RWPE2 (cell line): ENCODE measurements at regions not wholly inside any gene's neighbourhood (a gene's known extent, or its start where the extent isn't known, plus 50 kb on each side); places are given as distances from the start of the nearest gene placed in this dataset.
"Not testable (repeated sequence)": the region's sequence is repeated elsewhere in the genome, so short reads cannot be mapped to it uniquely, and the experiment has no call there.

Experiments used
- ATAC-seq: fragments of 200-7000 bp; cut with Tn5 transposase; 3 replicates; pipeline ENCODE4 v1.9.1; 2021; ENCODE audit warnings: low read depth
- DNase-seq: peaks from one replicate; pipeline ENCODE4 v3.0.0-alpha.2; 2020; ENCODE audit warnings: low spot score
- H3K27ac ChIP-seq: fragments of 450-650 bp; 2 replicates; pipeline ENCODE4 v1.5.1; 2017; ENCODE audit warnings: mild to moderate bottlenecking; ENCODE audit not compliant: poor library complexity, severe bottlenecking
- H3K27me3 ChIP-seq: fragments of 250-450 bp; sonication (Bioruptor Pico); 2 replicates; pipeline ENCODE4 v1.5.1; 2021; ENCODE audit warnings: mild to moderate bottlenecking, moderate library complexity; ENCODE audit not compliant: insufficient read depth, poor library complexity, severe bottlenecking
- H3K36me3 ChIP-seq: fragments of 250-450 bp; sonication (Bioruptor Pico); 2 replicates; pipeline ENCODE4 v1.5.1; 2020; ENCODE audit warnings: low read depth, mild to moderate bottlenecking, moderate library complexity
- H3K4me1 ChIP-seq: fragments of 250-450 bp; sonication (Bioruptor Pico); 2 replicates; pipeline ENCODE4 v1.5.1; 2021; ENCODE audit warnings: mild to moderate bottlenecking, moderate library complexity; ENCODE audit not compliant: insufficient read depth, poor library complexity, severe bottlenecking
- H3K4me3 ChIP-seq: fragments of 250-450 bp; sonication (Bioruptor Pico); 2 replicates; pipeline ENCODE4 v1.5.1; 2021; ENCODE audit warnings: mild to moderate bottlenecking, moderate library complexity; ENCODE audit not compliant: severe bottlenecking
- H3K9me3 ChIP-seq: fragments of 250-450 bp; sonication (Bioruptor Pico); 2 replicates; pipeline ENCODE4 v1.5.1; 2021; ENCODE audit warnings: mild to moderate bottlenecking, moderate library complexity; ENCODE audit not compliant: severe bottlenecking
- TF ChIP-seq, protein P1 (sequence below): fragments of 450-650 bp; IDR thresholded peaks from one replicate; pipeline ENCODE4 v1.5.1; 2017; ENCODE audit warnings: mild to moderate bottlenecking, moderate library complexity; ENCODE audit not compliant: poor library complexity, severe bottlenecking

DNA sequence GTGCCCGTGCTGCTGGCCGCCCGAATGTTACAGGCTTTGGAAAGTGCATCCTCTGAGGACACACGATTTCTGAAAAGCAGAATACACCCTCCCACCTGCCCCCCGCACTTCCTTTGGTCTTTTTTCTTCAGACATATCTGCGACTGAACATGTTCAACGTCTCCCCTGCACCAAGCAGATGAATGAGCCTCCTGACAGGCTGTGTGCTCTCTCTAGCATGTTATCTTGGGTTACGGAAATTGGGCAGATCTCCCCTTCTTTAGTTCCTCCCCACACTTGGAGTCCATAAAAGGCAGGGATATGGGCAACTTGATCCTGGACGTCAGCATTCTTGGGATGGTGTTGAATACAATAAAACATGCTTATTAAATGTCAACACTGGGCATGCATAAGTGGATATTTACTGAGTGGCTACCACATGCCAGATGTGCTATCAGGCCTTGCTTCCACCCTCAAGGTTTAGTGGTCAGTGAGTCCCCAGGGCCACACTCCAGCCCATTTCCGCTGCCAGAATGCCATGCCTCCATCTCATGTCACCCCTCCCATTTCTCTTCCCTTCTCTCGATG lies 130.4 kb downstream of the TRIM43 start:
- no peaks in the 10 kb centered on the region for H3K27me3 ChIP-seq

DNA sequence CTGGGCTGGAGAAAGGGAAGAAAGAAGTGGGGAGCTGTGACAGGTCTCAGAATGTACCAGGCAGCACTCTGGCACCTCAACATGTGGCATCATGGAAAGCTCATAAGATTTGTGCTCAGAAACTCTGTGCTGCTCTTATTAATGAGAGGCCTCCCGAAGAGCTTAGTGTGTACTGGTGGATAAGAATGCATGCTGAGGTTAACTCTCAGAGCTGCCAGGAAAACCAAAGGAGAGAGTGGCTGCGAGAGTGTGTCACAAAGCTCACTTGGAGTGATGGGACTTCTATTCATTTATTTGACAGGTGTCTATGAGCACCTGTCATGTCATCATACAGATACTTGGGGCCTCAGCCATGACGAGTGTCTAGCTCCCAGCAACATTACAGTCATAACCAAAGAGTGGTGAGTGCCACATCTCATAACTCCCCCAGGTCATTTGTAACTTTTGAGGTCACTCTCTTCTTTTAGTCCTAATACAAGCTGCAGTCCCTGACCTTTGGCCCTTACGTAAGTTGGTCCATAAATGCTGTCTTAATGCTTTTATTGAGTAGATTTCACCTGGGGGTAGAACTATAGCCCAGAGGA lies 131.9 kb downstream of the TRIM43 start:
- not testable (repeated sequence) for H3K27ac ChIP-seq, DNase-seq, ATAC-seq, H3K36me3 ChIP-seq, H3K9me3 ChIP-seq, H3K27me3 ChIP-seq, H3K4me1 ChIP-seq, H3K4me3 ChIP-seq

More for the DNA sequence above, 130.4 kb downstream of the TRIM43 start:
- no peak overlapping the region for H3K4me3 ChIP-seq
- TF ChIP-seq, protein P1, sequence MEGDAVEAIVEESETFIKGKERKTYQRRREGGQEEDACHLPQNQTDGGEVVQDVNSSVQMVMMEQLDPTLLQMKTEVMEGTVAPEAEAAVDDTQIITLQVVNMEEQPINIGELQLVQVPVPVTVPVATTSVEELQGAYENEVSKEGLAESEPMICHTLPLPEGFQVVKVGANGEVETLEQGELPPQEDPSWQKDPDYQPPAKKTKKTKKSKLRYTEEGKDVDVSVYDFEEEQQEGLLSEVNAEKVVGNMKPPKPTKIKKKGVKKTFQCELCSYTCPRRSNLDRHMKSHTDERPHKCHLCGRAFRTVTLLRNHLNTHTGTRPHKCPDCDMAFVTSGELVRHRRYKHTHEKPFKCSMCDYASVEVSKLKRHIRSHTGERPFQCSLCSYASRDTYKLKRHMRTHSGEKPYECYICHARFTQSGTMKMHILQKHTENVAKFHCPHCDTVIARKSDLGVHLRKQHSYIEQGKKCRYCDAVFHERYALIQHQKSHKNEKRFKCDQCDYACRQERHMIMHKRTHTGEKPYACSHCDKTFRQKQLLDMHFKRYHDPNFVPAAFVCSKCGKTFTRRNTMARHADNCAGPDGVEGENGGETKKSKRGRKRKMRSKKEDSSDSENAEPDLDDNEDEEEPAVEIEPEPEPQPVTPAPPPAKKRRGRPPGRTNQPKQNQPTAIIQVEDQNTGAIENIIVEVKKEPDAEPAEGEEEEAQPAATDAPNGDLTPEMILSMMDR = no peak
- DNase-seq = no peak
- no peaks in the 10 kb centered on the region for H3K9me3 ChIP-seq
- no peak overlapping the region for H3K27ac ChIP-seq
- ATAC-seq = no peak
- H3K4me1 ChIP-seq = no peaks in the 10 kb centered on the region
- no peaks in the 10 kb centered on the region for H3K36me3 ChIP-seq

DNA sequence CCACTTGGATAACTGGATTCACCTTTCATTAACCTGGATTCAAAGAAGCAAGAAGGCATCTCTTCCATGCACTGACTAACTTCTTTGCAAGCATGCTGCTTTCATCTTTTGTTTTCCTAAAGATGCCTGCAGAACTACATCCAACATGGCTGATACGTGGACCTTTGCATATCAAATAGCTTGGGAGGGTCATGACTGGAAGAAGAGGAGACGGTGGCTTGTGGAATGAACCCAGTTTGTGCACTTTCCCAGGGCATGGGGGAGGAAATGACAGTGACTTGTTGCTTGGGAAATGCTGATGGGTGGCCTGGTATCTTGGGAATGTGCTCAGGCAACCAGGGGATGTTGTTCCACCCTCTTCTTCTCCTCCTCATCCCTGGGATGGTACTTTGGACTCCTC lies 133.4 kb downstream of the TRIM43 start:
- not testable (repeated sequence) for H3K4me3 ChIP-seq, H3K27me3 ChIP-seq, H3K9me3 ChIP-seq, DNase-seq, H3K4me1 ChIP-seq, H3K36me3 ChIP-seq, ATAC-seq, H3K27ac ChIP-seq

DNA sequence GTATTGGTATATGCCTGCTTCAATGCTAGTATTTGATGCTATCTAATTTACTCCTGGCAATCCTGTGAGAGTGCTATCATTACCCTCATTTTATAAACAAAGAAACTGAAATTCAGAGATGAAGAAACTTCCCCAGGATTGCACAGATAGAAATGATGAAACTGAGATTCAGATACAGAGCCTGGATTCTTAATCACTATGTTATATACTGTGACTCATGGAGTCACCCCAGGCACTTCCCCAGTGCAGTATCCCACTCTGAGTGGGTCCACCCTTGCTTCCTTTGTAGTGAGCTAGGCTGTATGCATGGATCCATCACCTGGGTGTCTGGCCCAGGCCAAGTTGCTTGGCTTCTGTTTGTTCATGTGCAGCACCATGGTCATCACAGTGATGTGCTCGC lies 133.9 kb downstream of the TRIM43 start:
- not testable (repeated sequence) for H3K36me3 ChIP-seq, H3K4me1 ChIP-seq, DNase-seq, ATAC-seq, H3K9me3 ChIP-seq, H3K27me3 ChIP-seq, H3K27ac ChIP-seq, H3K4me3 ChIP-seq

DNA sequence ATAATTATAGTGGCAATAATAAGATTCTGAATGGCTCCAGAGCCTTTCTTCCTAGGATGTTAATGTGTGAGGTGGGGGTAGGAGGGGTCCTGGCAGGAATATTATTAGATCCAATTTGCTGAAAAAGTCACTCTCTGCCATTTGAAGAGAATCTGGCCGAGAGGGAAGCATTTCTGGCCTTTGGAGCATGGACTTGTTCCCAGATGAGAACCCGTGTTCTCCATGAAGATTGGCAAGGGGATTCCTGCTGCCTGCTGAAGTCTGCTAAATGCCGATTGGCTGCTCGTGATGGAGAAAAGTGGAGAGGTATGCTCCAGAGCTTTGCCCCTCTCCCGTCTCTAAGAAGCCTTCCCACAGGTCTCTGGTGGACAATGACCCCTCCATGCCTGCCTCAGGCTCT lies 135.6 kb downstream of the TRIM43 start:
- H3K36me3 ChIP-seq, ATAC-seq, H3K9me3 ChIP-seq: not testable (repeated sequence)

DNA sequence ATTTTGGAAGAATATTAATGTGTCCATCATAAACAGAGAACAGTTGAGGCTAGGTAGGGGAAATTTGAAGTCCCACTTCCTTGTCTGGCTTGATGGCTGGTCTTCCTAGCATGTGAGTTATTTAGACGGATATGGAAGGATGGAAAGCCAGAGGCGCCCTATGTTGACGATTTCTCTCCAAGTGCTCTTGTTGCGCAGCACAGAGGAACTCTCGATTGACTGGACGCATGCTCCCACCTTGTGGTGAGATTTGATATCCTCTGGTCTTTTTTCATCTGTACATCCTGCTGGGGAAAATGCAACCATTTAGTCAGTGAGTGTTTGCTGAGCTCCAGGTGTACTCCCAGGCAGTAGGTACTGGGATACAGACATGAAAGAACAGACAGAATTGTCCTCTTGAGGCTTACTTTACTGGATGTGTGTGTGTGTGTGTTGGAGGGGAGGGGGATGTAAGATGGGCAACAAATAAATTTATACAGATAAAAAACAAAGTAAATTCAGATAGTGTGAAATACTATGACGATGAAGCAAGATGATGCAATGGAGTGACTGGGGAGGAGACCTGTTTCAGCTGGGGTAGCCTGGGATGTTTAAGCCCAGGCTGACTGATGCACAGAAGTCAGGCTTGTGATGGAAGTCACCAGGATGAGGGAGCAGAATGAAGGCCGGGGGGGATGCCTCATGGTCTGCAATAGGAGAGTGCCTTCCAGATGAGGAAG lies 137.2 kb downstream of the TRIM43 start:
- ATAC-seq = peak; percentile 95
- no peak for DNase-seq

More for the DNA sequence above, 135.6 kb downstream of the TRIM43 start:
- not testable (repeated sequence) for H3K27ac ChIP-seq, H3K4me3 ChIP-seq, H3K27me3 ChIP-seq, DNase-seq, H3K4me1 ChIP-seq

More for the DNA sequence above, 137.2 kb downstream of the TRIM43 start:
- TF ChIP-seq, protein P1 = peak; percentile 77
- no peak overlapping the region for H3K27ac ChIP-seq
- no peaks in the 10 kb centered on the region for H3K9me3 ChIP-seq
- H3K36me3 ChIP-seq = no peaks in the 10 kb centered on the region
- H3K4me1 ChIP-seq = no peaks in the 10 kb centered on the region
- no peaks in the 10 kb centered on the region for H3K27me3 ChIP-seq
- no peak overlapping the region for H3K4me3 ChIP-seq
